ACC112 (cell line): ENCODE measurements at regions not wholly inside any gene's neighbourhood (a gene's known extent, or its start where the extent isn't known, plus 50 kb on each side); places are given as distances from the start of the nearest gene placed in this dataset.

Experiments used
- H2AFZ ChIP-seq: fragments of 200-600 bp; sonication (generic); one replicate; pipeline ENCODE4 v1.6.0; 2017; ENCODE audit warnings: antibody characterized with exemption, low read length; ENCODE audit not compliant: unreplicated experiment
- H3K27ac ChIP-seq: fragments of 200-600 bp; sonication (generic); 2 replicates; pipeline ENCODE4 v1.5.1; 2014; ENCODE audit warnings: low read depth, mild to moderate bottlenecking, antibody characterized with exemption, low read length, moderate library complexity
- H3K27me3 ChIP-seq: fragments of 200-600 bp; sonication (generic); 2 replicates; pipeline ENCODE4 v1.6.1; 2014; ENCODE audit warnings: mild to moderate bottlenecking, antibody characterized with exemption, low read length, moderate library complexity, mixed read lengths; ENCODE audit not compliant: insufficient read depth
- H3K36me3 ChIP-seq: fragments of 200-600 bp; sonication (generic); 2 replicates; pipeline ENCODE4 v1.6.1; 2016; ENCODE audit warnings: mild to moderate bottlenecking, antibody characterized with exemption, low read length, moderate library complexity, mixed read lengths; ENCODE audit not compliant: insufficient read depth
- H3K4me1 ChIP-seq: fragments of 200-600 bp; sonication (generic); one replicate; pipeline ENCODE4 v1.6.1; 2016; ENCODE audit warnings: low read length, mixed read lengths; ENCODE audit not compliant: insufficient read depth, unreplicated experiment, control insufficient read depth
- H3K4me3 ChIP-seq: fragments of 200-600 bp; sonication (generic); 2 replicates; pipeline ENCODE4 v1.5.1; 2014; ENCODE audit warnings: mild to moderate bottlenecking, low read depth, low read length
- H3K79me2 ChIP-seq: fragments of 200-600 bp; sonication (generic); one replicate; pipeline ENCODE4 v1.6.0; 2016; ENCODE audit warnings: low read length; ENCODE audit not compliant: control insufficient read depth, unreplicated experiment, insufficient read depth

GRCh38 chr10:25694206-25694933 lies 239.7 kb upstream of the MYO3A start:
- H3K79me2 ChIP-seq, result no peaks in the 10 kb centered on the region
- H3K4me1 ChIP-seq, result no peaks in the 10 kb centered on the region
- H3K36me3 ChIP-seq, result no peaks in the 10 kb centered on the region
- H3K27me3 ChIP-seq, result no peaks in the 10 kb centered on the region
- no peak overlapping the region for H3K4me3 ChIP-seq
- H2AFZ ChIP-seq, result no peak overlapping the region
- H3K27ac ChIP-seq, result no peak overlapping the region

- no peaks in the 10 kb centered on the region for H3K27me3 ChIP-seq
- no peak overlapping the region for H2AFZ ChIP-seq
- H3K4me3 ChIP-seq, result no peak overlapping the region
Observed at GRCh38 chr10:25694971-25695370, 239.1 kb upstream of the MYO3A start.

GRCh38 chr10:25695586-25695985 lies 238.4 kb upstream of the MYO3A start:
- H3K4me1 ChIP-seq, result no peaks in the 10 kb centered on the region

More at GRCh38 chr10:25694971-25695370, 239.1 kb upstream of the MYO3A start:
- no peak overlapping the region for H3K27ac ChIP-seq
- H3K79me2 ChIP-seq, result no peaks in the 10 kb centered on the region
- H3K4me1 ChIP-seq, result no peaks in the 10 kb centered on the region
- H3K36me3 ChIP-seq, result no peaks in the 10 kb centered on the region

GRCh38 chr10:25696013-25696708 lies 237.9 kb upstream of the MYO3A start:
- H3K27ac ChIP-seq, result no peak overlapping the region
- H3K4me3 ChIP-seq, result no peak overlapping the region
- H3K4me1 ChIP-seq, result no peaks in the 10 kb centered on the region

More at GRCh38 chr10:25695586-25695985, 238.4 kb upstream of the MYO3A start:
- Histone ChIP-seq H3K4me3 (no peak overlapping the region), H2AFZ (no peak overlapping the region), H3K36me3 (no peaks in the 10 kb centered on the region), H3K27ac (no peak overlapping the region), H3K79me2 (no peaks in the 10 kb centered on the region), H3K27me3 (no peaks in the 10 kb centered on the region)

GRCh38 chr10:25697412-25697811 lies 236.6 kb upstream of the MYO3A start:
- Histone ChIP-seq H3K27me3 (no peaks in the 10 kb centered on the region), H3K79me2 (no peaks in the 10 kb centered on the region), H2AFZ (no peak overlapping the region), H3K4me3 (no peak overlapping the region), H3K36me3 (no peaks in the 10 kb centered on the region), H3K4me1 (no peaks in the 10 kb centered on the region), H3K27ac (no peak overlapping the region)

More at GRCh38 chr10:25696013-25696708, 237.9 kb upstream of the MYO3A start:
- H3K36me3 ChIP-seq, result no peaks in the 10 kb centered on the region
- no peak overlapping the region for H2AFZ ChIP-seq
- no peaks in the 10 kb centered on the region for H3K27me3 ChIP-seq
- no peaks in the 10 kb centered on the region for H3K79me2 ChIP-seq

GRCh38 chr10:25698638-25699037 lies 235.4 kb upstream of the MYO3A start:
- Histone ChIP-seq H3K4me3 (no peak overlapping the region), H3K27ac (no peak overlapping the region), H2AFZ (no peak overlapping the region), H3K27me3 (no peaks in the 10 kb centered on the region), H3K79me2 (no peaks in the 10 kb centered on the region), H3K36me3 (no peaks in the 10 kb centered on the region), H3K4me1 (no peaks in the 10 kb centered on the region)

GRCh38 chr10:25699631-25700030 lies 234.4 kb upstream of the MYO3A start:
- H3K27ac ChIP-seq, result no peak overlapping the region
- no peaks in the 10 kb centered on the region for H3K4me1 ChIP-seq
- H2AFZ ChIP-seq, result no peak overlapping the region
- no peaks in the 10 kb centered on the region for H3K27me3 ChIP-seq
- no peaks in the 10 kb centered on the region for H3K36me3 ChIP-seq
- no peak overlapping the region for H3K4me3 ChIP-seq
- no peaks in the 10 kb centered on the region for H3K79me2 ChIP-seq

GRCh38 chr10:25701652-25702051 lies 232.4 kb upstream of the MYO3A start:
- no peak overlapping the region for H2AFZ ChIP-seq
- H3K27me3 ChIP-seq, result no peaks in the 10 kb centered on the region
- no peak overlapping the region for H3K4me3 ChIP-seq
- no peaks in the 10 kb centered on the region for H3K36me3 ChIP-seq
- no peaks in the 10 kb centered on the region for H3K4me1 ChIP-seq
- no peak overlapping the region for H3K27ac ChIP-seq
- H3K79me2 ChIP-seq, result no peaks in the 10 kb centered on the region

GRCh38 chr10:25704622-25705021 lies 229.4 kb upstream of the MYO3A start:
- no peak overlapping the region for H2AFZ ChIP-seq
- H3K79me2 ChIP-seq, result no peaks in the 10 kb centered on the region
- no peaks in the 10 kb centered on the region for H3K36me3 ChIP-seq
- no peak overlapping the region for H3K4me3 ChIP-seq
- H3K27ac ChIP-seq, result no peak overlapping the region
- H3K27me3 ChIP-seq, result no peaks in the 10 kb centered on the region
- H3K4me1 ChIP-seq, result no peaks in the 10 kb centered on the region

GRCh38 chr10:25707572-25707971 lies 226.5 kb upstream of the MYO3A start:
- Histone ChIP-seq H2AFZ (no peak overlapping the region), H3K36me3 (no peaks in the 10 kb centered on the region), H3K4me3 (no peak overlapping the region), H3K4me1 (no peaks in the 10 kb centered on the region), H3K27me3 (no peaks in the 10 kb centered on the region), H3K27ac (no peak overlapping the region), H3K79me2 (no peaks in the 10 kb centered on the region)
